ENCODE measurements at regions not wholly inside any gene's neighbourhood (a gene's known extent, or its start where the extent isn't known, plus 50 kb on each side); places are given as distances from the start of the nearest gene placed in this dataset.
A peak's percentile ranks its signal among the peaks of the same experiment; 100 is the strongest.

DNA sequence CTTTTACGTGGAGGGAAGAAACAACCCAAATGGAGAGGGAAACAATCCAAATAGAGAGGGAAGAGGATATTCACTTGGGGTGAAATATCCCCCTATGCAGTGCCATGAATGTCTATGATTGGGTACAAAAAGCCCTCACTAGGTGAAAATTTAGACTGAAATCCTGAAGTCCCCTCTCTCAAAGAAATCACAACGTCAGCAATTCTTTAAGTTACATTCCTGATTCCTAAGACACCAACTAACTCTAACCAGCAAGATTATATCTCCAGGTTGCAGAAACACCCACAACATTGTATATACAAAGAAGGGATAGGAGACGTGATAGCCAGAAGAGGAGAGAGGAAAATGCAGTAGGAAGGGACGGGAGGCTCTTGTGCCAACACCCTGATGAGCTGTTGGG lies 374.3 kb downstream of the DCAF12L2 start:
- no peak for DNase-seq (ENCODE audit: low spot score)

DNA sequence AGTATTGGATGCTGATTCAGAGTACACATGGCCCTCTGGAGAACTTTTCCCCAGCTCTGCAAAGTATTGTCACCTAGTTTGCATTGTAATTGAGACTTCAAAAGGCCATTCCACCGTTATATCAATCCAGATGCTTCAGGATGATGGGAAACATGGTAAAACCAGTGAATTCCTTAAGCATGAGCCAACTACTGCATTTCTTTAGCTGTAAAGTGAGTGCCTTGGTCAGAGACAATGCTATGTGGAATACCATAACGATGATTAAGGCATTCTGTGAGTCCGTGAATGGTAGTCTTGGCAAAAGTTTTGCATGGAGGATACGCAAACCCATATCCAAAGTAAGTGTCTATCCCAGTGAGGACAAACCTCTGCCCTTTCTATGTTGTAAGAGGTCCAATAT lies 355.2 kb downstream of the DCAF12L2 start:
- no peak for DNase-seq (ENCODE audit: low spot score)

GRCh38 chrX:125826080-125826479 lies 340.0 kb downstream of the DCAF12L2 start:
- DNase-seq (ENCODE audit: low spot score), result no peak

- no peak for DNase-seq (ENCODE audit: low spot score)
These were observed 339.2 kb downstream of the DCAF12L2 start for GRCh38 chrX:125826774-125827451.

DNA sequence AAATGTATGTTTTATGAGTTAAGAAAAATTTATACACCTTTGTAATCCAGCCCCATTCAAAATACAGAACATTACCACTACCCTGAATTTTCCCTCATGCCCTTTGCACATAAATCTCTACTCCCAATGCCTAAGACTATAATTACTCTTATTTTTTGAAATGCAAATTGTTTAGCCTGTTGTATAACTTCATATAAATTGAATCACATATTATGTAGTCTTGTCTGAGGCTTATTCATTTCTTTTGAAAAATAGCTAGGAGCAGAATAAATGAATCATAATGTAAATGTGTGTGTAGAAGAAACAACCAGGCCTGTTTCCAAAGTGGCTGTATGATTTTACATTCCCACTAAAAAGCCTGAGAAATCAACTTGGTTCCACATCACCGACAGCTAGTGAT lies 319.8 kb downstream of the DCAF12L2 start:
- DNase-seq (ENCODE audit: low spot score), result no peak

- no peak for DNase-seq (ENCODE audit: low spot score)
These were observed 315.4 kb downstream of the DCAF12L2 start for GRCh38 chrX:125850693-125851092.

DNA sequence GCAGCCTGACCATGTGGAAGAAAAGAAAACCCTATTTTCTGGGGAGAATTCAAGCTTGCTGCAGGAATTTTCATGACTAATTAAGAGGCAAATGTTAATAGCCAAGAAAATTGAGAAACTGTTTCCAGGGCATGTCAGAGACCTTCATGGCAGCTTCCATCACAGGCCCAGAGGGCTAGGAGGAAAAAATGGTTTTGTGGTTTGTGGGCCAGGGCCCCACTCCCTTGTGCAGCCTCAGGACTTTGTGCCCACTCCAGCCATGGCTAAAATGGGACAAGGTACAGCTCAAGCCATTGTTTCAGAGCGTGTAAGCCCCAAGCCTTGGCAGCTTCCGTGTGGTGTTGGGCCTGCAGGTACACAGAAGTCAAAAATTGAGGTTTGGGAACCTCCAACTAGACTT lies 282.9 kb downstream of the DCAF12L2 start:
- no peak for DNase-seq (ENCODE audit: low spot score)

DNA sequence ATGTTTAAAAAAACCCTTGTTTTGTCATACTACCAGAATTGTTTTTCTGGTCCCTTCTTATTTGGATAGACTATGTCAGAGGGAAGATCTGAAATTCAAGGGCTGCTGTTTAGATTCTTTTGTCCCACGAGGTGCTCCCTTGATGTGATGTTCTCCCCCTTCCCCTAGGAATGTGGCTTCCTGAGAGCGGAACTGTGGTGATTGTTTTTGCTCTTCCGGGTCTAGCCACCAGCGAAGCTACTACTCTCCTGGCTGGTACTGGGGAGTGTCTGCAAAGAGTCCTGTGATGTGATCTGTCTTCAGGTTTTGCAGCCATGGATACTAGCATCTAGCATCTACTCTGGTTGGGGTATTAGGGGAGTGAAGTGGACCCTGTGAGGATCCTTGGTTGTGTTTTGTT lies 271.1 kb downstream of the DCAF12L2 start:
- DNase-seq (ENCODE audit: low spot score), result no peak

GRCh38 chrX:125895518-125895917 lies 270.6 kb downstream of the DCAF12L2 start:
- DNase-seq (ENCODE audit: low spot score), result no peak

- DNase-seq (ENCODE audit: low spot score), result no peak
These were observed 239.8 kb downstream of the DCAF12L2 start for GRCh38 chrX:125926295-125926694.

- no peak for DNase-seq (ENCODE audit: low spot score)
These were observed 225.1 kb downstream of the DCAF12L2 start for GRCh38 chrX:125940985-125941384.

- DNase-seq (ENCODE audit: low spot score), result no peak
These were observed 218.6 kb downstream of the DCAF12L2 start for GRCh38 chrX:125947501-125947900.

DNA sequence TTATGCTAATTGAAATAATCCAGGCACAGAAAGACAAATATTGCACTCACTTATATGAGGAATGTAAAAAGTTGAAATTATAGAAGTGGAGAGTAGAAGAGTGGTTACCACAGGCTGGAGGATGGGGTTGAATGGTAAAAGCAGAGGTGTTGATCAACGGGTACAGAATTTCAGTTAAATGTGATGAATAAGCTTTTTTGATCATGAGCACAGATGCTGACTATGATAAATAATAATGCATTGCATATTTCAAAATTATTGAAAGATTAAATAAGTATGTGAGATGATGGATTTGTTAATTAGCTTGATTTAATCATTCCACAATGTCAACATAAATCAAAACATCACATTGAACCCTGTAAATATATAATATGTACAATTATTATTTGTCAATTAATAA lies 213.1 kb downstream of the DCAF12L2 start:
- DNase-seq (ENCODE audit: low spot score), result no peak

DNA sequence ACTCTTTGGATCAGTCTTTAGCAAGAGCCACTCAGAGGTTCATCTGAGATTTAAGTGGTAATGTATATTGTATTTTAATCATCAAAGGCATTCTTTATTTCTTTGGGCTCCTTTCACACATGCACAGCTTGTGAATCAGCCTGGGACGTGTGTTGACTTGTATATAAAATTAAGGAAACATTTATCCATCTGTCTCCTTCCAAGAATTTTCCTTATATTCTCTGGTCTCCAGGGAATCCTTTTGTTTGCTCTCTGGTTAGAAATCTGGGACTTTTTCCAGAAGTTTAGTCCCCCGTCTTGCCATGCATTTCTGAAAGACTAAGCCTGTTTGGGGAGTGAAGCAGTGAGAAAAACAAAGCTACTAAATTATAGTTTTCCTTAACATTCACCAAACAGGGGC lies 212.3 kb downstream of the DCAF12L2 start:
- peak; percentile 0 for DNase-seq (ENCODE audit: low spot score)

DNA sequence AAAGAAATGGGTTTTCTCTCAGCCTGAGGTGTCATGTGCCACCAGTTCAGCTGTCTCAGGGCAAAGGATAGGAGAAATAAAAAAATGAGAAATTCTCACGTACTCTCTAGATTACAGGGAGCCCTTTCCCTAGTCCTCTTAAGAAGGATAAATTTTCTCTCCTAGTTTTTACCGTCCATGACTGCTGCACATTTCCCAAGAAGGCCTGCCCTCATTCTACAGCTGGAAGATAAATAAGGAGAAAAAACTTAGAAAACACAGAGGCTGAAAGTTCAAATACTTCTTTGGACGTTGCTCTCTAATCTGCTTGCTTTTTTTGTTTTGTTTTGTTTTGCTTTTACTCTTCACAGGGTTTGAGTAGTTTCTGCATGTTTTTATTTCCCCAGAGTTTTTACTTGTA lies 211.9 kb downstream of the DCAF12L2 start:
- DNase-seq (ENCODE audit: low spot score), result no peak

DNA sequence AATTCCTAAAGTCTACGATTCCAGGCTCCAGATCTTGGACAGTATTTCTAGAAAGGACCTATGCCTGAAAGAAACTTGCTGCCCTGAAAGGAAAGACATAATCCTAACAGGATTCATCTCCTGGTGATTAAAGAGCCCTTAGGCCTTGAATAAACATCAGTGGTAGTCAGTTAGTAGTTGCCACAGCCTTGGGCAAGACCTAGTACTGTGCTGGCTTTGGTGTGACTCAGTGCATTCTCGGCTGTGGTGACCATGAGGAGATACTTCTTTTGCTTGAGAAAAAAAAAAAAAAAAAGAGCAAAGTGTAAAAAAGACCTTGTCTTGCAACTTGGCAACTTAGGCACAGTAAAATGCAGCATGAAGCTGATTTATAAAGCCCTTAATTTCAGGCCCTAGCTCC lies 188.2 kb downstream of the DCAF12L2 start:
- DNase-seq (ENCODE audit: low spot score), result no peak

GRCh38 chrX:125998432-125998831 lies 167.7 kb downstream of the DCAF12L2 start:
- DNase-seq (ENCODE audit: low spot score), result peak; percentile 1

GRCh38 chrX:126027229-126027628 lies 138.9 kb downstream of the DCAF12L2 start:
- no peak for DNase-seq (ENCODE audit: low spot score)

DNA sequence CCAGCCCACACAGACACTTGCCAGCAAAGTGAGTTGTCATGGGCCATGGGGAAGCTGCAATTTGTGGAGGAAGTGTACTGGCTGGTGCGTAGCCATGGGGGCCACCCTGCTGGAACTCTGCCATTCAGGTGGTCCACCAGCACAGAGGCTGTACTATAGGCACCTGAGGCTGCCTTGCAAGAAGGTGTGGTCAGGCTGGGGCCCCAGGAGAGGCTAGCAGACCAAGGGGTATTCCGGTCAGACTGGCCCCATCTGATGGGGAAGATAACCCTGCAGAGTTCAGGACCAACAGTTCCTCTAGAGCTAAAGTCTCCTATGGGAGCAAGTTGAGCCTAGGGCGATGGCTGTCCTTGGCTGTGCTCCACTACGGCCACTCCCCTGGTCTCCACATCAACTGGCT lies 136.1 kb downstream of the DCAF12L2 start:
- DNase-seq (ENCODE audit: low spot score), result no peak

GRCh38 chrX:126063984-126064383 lies 102.1 kb downstream of the DCAF12L2 start:
- DNase-seq (ENCODE audit: low spot score), result no peak

DNA sequence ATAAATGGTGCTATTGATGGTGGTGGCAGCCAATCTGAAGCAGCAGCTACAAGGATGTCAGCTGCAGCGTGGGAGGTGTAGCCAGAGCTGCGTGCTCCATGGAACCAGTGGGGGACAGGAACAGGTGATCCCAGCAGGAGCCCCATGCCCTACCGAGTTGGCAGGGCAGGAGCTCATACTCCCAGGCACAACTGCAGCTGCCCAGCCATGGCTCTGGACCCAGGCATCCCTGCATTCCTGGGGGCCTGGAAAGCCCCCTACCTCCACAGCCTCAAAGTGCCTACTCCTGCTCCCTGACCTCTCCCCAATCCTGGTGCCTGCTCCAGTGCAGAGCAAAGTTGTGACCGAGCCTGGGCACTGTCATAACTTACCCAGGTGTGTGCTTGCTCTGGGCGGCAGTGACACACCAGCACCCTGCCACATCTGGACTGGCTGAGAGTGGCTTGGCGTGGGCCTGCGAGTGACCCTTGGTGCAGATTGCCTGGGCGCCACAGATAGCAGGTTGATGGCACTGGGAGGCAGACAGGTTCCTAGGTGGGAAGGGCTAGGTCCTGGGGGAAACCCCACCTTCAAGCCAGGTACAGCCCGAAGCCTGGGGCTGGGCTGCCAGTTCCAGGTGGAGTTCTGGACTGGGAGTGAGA lies 101.1 kb downstream of the DCAF12L2 start:
- no peak for DNase-seq (ENCODE audit: low spot score)

DNA sequence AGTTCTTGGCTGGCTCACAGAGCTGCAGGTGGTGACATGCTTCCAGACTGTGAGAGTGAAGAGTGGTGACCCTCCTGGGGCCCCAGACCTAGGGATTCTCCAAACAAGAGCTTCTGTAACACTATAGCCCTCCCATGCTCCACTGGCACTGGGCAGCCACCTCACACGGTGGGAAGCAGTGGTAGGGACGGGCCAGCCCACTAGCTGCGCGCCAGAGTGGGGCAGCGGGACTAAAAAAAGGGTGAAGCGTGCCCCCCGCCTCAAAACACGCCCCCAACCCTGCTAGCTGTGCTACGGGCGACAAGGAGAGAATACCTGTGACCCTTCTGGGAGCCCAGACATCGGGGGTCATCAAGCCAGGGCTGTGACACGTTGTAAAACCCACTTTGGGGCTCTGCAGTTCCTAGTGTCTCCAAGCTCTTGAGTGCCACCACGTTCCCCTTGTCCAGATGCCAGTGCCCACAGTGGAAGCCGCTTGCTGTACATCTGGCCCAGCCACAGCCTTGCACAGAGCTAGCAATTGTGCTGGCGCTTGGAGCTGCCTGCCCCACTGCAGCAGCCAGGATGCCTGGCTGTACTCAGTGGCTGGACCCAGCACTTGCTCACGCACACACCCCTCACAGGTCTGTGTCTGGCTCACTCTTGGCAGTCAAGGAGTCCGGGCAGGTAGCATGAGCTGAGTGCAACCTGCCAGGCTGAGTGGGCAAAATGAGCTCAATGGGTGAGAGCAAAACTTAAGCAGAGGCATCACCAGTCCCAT lies 100.0 kb downstream of the DCAF12L2 start:
- DNase-seq (ENCODE audit: low spot score), result no peak
